ENCODE measurements at regions not wholly inside any gene's neighbourhood (a gene's known extent, or its start where the extent isn't known, plus 50 kb on each side); places are given as distances from the start of the nearest gene placed in this dataset.

GRCh38 chr2:236656166-236656565 is 86.5 kb downstream of the ACKR3 start:
- TF ChIP-seq NFRKB (IDR thresholded peaks at IDR 0.05) (no peak), L3MBTL2 (conservative IDR thresholded peaks at IDR 0.05) (no peak), ARNT (IDR thresholded peaks at IDR 0.05) (no peak), SP1 (IDR thresholded peaks at IDR 0.05) (no peak), FOXM1 (IDR thresholded peaks at IDR 0.05; ENCODE audit: borderline replicate concordance) (no peak), FOXK2 (IDR thresholded peaks at IDR 0.05) (no peak), FOXA1 (IDR thresholded peaks at IDR 0.05) (no peak), ELF4 (IDR thresholded peaks at IDR 0.05) (no peak), BHLHE40 (IDR thresholded peaks at IDR 0.05; ENCODE audit: borderline replicate concordance) (no peak)

Measured in HEK293T (cell line).